ENCODE measurements at regions not wholly inside any gene's neighbourhood (a gene's known extent, or its start where the extent isn't known, plus 50 kb on each side); places are given as distances from the start of the nearest gene placed in this dataset.
"Not testable (repeated sequence)": the region's sequence is repeated elsewhere in the genome, so short reads cannot be mapped to it uniquely, and the experiment has no call there.

DNA sequence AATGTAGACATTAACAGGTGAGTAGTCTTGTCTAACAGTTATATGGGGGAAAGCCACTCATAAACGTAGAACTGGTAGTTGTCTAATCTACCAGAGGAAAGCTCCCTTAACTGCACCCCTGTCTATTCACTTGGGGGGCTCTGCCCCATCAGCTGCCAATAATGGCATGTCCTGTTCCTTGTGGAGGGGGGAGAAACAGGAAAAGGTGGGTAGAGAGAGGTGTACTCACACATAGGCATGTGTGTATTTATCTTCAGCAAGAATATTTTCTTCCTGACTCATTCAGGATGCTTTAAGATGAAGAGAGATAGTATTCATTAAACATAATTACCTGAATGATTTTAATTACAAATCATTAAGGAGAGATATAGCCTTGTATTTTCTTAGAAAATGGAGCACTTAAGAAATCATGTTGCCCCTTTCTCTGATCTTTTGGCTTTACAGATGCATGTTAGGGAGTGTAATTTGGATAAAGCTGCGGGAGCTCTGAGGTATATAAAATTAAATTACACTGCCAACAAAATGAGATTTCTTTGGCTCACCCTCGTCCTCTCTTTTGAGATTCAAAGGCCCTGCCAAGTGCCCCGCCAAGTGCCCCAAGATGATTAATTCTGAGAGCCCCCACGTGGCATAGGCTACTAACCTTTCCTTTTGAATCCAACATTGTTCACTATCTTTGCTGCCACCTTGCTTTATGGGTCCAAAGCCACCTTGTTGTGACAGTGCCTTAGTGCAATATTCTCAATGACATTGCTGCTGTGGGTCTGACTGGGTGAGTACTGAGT lies 286.3 kb upstream of the LYPLAL1 start:
- DNase-seq: no peak

GRCh38 chr1:218890451-218890850 lies 283.2 kb upstream of the LYPLAL1 start:
- DNase-seq: no peak

DNA sequence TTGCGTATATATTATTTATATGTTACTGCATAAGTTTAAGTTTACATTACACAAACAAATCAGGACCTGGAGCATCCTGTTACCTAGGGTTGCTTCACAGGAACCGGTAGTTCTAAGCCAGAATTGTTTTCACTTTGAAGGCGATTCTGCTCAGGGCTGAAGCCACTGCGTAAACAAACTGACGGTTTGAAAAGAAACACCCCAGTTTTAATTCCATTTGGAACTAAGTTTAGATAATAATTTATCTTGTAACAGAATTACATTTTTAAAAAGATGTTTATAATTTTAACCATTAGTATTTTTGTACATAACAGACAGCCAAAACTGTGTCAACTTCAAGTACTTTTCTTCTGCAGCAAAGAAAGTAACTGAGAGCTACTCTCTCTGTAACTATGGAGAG lies 282.1 kb upstream of the LYPLAL1 start:
- DNase-seq: no peak

- DNase-seq: no peak
These were observed 278.6 kb upstream of the LYPLAL1 start for GRCh38 chr1:218895064-218895587.

DNA sequence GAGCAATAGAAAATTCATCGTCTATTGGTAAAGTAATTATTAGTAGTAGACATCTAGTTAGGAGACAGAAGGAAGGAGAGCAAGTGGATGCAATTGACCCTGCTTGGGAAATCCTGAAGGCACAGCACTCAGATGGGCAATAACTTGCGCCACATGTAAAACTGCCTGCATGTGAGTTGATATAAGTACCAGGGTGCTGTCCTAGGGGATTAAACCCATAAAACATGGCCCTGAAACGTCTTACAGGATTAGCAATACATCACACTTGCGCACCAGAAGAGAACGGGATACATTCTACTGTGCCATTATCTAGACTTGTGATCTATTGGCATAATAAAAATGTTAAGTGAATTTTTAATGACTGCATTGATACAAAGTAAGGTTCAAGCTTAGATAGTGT lies 277.5 kb upstream of the LYPLAL1 start:
- no peak for DNase-seq

GRCh38 chr1:218898921-218899320 lies 274.8 kb upstream of the LYPLAL1 start:
- DNase-seq: no peak

GRCh38 chr1:218900615-218901014 lies 273.1 kb upstream of the LYPLAL1 start:
- no peak for DNase-seq

DNA sequence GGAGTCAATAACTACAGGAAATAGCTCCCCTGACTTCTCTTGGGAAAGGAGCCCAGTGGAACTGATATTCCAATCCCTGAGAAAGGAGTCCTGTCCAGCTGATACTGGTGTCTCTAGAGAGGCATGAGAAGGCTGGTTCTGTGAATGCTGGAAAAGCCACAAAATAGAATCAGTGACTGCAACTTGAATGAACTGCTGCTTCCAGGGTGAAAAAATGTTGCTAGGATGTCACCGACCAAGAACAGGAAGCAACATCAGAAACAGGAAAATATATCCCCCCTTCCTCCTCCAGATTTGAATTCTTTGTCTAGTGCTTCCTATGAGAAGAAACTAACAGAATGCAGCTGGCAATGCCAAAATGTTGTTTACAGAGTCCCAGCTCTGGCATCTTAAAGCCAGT lies 269.3 kb upstream of the LYPLAL1 start:
- DNase-seq: no peak

- DNase-seq: no peak
These were observed 257.0 kb upstream of the LYPLAL1 start for GRCh38 chr1:218916720-218917119.

DNA sequence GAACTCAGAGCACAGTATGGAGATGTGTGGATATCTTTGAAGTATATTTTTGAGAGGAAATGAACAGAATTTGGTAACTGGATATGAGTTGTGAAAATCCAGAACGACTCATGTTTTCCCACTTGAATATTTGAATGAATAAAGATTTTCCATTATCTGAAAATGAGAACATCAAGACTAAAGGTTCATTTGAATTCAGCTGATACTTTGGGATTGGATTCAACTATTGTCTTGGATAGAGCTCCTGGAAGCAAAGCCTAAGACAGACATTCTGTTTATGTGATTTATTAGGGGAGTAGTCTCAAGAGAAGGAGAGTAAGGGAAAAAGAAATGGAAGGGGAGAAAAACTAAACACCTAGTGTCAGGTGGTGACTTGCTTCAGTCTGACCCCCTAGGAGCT lies 256.0 kb upstream of the LYPLAL1 start:
- no peak for DNase-seq

DNA sequence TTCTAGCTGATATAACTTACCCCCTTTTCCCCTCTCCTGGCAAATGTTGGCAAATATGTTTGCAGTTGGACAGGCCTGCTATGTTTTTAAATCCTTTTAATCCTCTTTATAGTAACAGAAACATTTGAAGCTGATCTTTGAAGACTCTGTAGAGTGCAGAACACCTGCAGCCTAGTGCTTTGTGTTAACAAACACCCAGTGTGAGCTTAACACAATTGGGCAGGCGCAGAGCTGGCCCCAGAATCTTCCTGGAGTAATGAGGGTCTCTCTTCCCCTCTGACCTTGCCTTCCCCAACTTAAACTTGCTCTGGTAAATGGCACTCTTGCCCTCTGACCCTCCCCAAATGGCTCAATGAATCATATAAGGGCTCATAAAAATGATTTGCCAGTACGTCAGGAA lies 247.9 kb upstream of the LYPLAL1 start:
- no peak for DNase-seq

GRCh38 chr1:218926631-218927030 lies 247.0 kb upstream of the LYPLAL1 start:
- no peak for DNase-seq

- DNase-seq: no peak
These were observed 243.7 kb upstream of the LYPLAL1 start for GRCh38 chr1:218930000-218930399.

- no peak for DNase-seq
These were observed 243.0 kb upstream of the LYPLAL1 start for GRCh38 chr1:218930472-218931241.

DNA sequence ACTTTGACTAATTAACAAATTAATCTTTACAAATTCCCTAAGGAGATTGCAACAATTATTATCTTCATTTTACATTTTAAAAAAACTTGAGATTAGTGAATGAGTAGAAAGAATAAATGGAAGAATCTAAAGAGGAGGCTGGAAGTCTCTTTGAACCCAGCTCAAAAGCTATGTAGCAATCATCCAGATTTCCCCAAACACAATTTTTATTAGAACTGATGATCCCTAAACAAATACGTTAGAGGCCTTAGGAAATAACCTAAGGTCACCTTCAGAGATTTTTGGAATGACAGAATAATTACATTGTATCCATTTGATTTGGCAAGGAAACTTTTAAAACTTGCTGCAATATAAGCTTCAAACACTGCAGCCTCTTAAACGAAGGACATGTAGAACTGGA lies 242.4 kb upstream of the LYPLAL1 start:
- DNase-seq: no peak

GRCh38 chr1:218933513-218933912 lies 240.2 kb upstream of the LYPLAL1 start:
- no peak for DNase-seq

DNA sequence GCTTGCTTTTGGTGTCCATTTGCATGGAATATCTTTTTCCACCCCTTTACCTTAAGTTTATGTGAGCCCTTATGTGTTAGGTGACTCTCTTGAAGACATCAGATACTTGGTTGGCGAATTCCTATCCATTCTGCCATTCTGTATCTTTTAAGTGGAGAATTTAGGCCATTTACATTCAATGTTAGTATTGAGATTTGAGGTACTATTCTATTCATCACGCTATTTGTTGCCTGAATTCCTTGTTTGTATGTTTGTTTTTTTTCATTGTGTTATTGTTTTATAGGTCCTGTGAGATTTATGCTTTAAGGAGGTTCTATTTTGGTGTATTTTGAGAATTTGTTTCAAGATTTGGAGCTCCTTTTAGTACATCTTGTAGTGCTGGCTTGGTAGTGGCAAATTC lies 238.3 kb upstream of the LYPLAL1 start:
- not testable (repeated sequence) for DNase-seq

GRCh38 chr1:218938259-218938658 lies 235.4 kb upstream of the LYPLAL1 start:
- no peak for DNase-seq

DNA sequence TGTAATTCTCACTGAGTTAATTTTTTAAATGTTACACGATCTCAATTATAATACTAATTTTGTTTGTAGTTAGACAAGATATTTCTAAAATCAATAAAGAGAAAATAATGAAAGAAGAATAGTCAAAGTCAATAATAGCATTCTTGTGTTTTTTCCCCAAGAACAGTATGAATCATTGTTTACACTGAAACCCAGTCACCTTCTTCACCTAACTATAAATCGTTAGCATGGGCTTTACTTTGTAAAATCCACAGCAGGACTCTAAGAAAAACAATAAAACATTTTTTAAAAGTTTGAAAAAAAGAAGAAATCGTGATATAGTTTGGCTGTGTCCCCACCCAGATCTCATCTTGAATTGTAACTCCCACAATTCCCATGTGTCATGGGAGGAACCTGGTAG lies 234.6 kb upstream of the LYPLAL1 start:
- DNase-seq: no peak

GRCh38 chr1:218942431-218942830 lies 231.2 kb upstream of the LYPLAL1 start:
- no peak for DNase-seq

GRCh38 chr1:218943371-218943770 lies 230.3 kb upstream of the LYPLAL1 start:
- no peak for DNase-seq

DNA sequence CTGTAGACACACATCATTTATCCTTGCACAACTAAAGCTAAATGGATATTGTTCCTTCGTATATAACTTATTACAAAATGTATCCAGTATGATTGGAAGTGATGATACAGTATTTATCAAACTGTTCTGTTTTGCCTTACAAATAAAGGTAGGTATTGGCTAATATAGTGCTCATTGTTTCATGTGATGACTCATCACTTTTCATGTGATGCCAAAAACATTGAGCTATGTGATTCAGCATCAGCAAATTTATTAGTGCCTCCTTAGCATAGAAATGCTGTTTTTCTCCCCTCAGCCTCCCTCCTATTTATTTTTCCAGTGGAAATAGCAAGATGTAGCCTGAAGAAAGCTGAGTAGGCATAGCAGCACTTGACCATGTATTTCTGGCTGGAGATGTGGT lies 228.6 kb upstream of the LYPLAL1 start:
- no peak for DNase-seq

- DNase-seq: no peak
These were observed 227.5 kb upstream of the LYPLAL1 start for GRCh38 chr1:218946147-218946546.

DNA sequence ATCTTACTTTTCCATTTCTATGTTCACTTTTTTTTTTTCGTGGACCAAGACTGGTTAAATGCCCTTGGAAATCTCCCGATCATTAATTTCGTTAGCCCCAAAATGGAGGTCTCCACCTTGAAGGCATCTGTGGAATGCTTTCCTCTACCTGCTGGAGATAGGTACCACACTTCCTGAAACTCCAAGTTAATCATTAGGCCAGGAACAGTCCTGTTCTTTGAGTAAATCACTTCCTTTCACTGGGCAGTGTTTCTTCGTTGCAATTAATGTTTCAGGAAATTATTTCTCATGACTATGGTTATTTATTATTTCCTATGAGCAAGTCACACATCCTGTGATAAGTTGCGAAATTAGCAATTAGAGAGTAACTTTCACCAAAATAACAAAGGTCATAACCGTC lies 225.2 kb upstream of the LYPLAL1 start:
- no peak for DNase-seq

Data from DMS79 (cell line).